MCF 10A (cell line): ENCODE measurements at regions not wholly inside any gene's neighbourhood (a gene's known extent, or its start where the extent isn't known, plus 50 kb on each side); places are given as distances from the start of the nearest gene placed in this dataset.
"Not testable (repeated sequence)": the region's sequence is repeated elsewhere in the genome, so short reads cannot be mapped to it uniquely, and the experiment has no call there.

ENCODE experiments used
- BruUV-seq: library from RNA; stranded (reverse); fragments of 400-500 nt; replicated peaks from 2 replicates; lab custom pipeline; 2021; lab: Mats Ljungman, UMichigan
- CTCF ChIA-PET: fragments of 300-600 bp; sonication (Branson Sonifier 250); formaldehyde crosslinking; extraction: SDS; loops from one replicate; lab custom pipeline; 2021; ENCODE audit warnings: antibody characterized with exemption, inconsistent platforms; lab: Yijun Ruan, JAX
- POLR2A ChIA-PET: fragments of 300-600, 350-650 bp; sonication (Branson Sonifier 250); formaldehyde crosslinking; extraction: SDS; loops from one replicate; lab custom pipeline; 2020; ENCODE audit warnings: antibody characterized with exemption, inconsistent platforms; lab: Yijun Ruan, JAX
- DNase-seq: peaks from one replicate; pipeline ENCODE4 v3.0.0-alpha.2; 2018; ENCODE audit not compliant: unreplicated experiment
- H3K27ac Mint-ChIP-seq: one replicate; pipeline ENCODE4 v1.8.0; 2022; ENCODE audit warnings: mild to moderate bottlenecking, low read depth, mixed read lengths; ENCODE audit not compliant: unreplicated experiment
- H3K27me3 Mint-ChIP-seq: one replicate; pipeline ENCODE4 v1.8.0; 2022; ENCODE audit warnings: mixed read lengths; ENCODE audit not compliant: insufficient read depth, unreplicated experiment
- H3K36me3 Mint-ChIP-seq: one replicate; pipeline ENCODE4 v1.8.0; 2022; ENCODE audit warnings: mild to moderate bottlenecking, moderate library complexity, mixed read lengths; ENCODE audit not compliant: insufficient read depth, unreplicated experiment
- H3K4me1 Mint-ChIP-seq: one replicate; pipeline ENCODE4 v1.8.0; 2022; ENCODE audit warnings: mixed read lengths; ENCODE audit not compliant: insufficient read depth, unreplicated experiment
- H3K4me3 Mint-ChIP-seq: one replicate; pipeline ENCODE4 v1.8.0; 2022; ENCODE audit warnings: mild to moderate bottlenecking, moderate library complexity, mixed read lengths; ENCODE audit not compliant: unreplicated experiment
- H3K9me3 Mint-ChIP-seq: one replicate; pipeline ENCODE4 v1.8.0; 2022; ENCODE audit warnings: mixed read lengths; ENCODE audit not compliant: unreplicated experiment
- intact Hi-C: fragments of 100-400 bp; cut with micrococcal nuclease; formaldehyde crosslinking; loops from 2 replicates; pipeline ENCODE4 v1.14.1; 2022
- TF ChIP-seq, protein P1 (sequence below): fragments of 200-600 bp; IDR thresholded peaks from one replicate; pipeline ENCODE4 v1.8.0; 2022; ENCODE audit warnings: antibody characterized with exemption, mild to moderate bottlenecking; ENCODE audit not compliant: unreplicated experiment

DNA sequence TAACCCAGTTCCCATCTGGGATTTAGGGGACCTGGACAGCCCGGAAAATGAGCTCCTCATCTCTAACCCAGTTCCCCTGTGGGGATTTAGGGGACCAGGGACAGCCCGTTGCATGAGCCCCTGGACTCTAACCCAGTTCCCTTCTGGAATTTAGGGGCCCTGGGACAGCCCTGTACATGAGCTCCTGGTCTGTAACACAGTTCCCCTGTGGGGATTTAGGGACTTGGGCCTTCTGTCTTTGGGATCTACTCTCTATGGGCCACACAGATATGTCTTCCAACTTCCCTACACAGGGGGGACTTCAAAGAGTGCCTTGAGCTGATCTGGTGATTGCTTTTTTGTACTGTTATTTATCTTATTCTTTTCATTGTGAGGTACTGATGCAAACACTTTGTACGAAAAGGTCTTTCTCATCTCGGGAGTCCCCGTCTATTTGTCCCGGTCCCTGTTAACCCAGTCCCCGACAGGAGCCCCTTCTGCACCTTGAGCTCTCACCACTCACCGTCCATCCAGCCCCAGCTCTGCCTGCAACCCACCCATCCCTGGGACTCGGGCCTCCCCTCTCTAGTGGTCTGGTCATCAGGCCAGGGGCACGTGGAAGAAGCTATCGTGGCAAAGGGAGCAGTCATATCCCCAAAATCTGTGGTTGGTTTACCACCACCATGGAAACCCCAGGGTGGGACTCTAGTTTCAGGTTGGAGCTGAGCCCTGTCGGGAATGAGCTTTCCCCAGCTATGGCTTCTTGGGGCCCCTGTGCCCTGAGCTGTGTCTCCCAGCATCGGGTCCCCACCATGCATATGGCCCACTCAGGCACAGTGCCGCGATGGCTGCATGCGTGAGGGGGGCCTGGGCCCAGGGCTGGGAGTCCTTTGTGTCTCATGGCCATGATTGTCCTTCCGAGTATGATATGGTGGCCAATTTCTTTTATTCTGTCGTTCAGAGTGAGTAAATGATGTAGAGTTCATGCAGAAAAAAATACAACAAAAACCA lies 270.4 kb upstream of the PLCXD1 start:
- H3K4me1 Mint-ChIP-seq, H3K9me3 Mint-ChIP-seq, H3K27me3 Mint-ChIP-seq, BruUV-seq, CTCF ChIA-PET, H3K36me3 Mint-ChIP-seq, POLR2A ChIA-PET, intact Hi-C loops, H3K4me3 Mint-ChIP-seq, H3K27ac Mint-ChIP-seq: not testable (repeated sequence)
- DNase-seq = peak; percentile 0

DNA sequence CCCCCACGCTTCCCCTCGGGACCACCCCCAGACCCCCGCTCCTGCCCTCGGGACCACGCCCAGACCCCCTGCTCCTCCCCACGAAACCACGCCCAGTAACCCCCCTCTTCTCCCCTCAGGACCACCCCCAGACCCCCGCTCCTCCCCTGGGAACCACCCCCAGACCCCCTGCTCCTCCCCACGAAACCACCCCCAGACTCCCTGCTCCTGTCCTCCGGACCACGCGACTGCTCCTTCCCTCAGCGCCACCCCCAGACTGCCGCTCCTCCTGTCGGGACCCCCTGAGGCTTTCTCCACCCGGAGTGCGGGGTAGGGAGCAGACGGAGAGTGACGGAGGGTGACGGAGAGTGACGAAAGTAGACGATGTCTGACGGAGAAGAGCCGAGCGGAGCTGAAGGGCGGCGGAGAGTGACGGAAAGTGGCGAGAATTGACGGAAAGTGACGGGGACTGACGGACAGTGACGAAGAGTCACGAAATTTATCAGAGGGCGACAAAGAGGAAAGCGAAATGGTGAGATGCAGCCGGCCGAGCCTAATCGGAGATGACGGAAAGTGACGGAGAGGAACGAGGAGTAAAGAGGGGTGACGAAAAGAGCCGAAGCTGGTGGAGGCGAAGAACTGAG lies 267.2 kb upstream of the PLCXD1 start:
- H3K4me3 Mint-ChIP-seq, POLR2A ChIA-PET, DNase-seq, H3K9me3 Mint-ChIP-seq, intact Hi-C loops, H3K36me3 Mint-ChIP-seq, H3K4me1 Mint-ChIP-seq, CTCF ChIA-PET, H3K27ac Mint-ChIP-seq, BruUV-seq, H3K27me3 Mint-ChIP-seq: not testable (repeated sequence)

DNA sequence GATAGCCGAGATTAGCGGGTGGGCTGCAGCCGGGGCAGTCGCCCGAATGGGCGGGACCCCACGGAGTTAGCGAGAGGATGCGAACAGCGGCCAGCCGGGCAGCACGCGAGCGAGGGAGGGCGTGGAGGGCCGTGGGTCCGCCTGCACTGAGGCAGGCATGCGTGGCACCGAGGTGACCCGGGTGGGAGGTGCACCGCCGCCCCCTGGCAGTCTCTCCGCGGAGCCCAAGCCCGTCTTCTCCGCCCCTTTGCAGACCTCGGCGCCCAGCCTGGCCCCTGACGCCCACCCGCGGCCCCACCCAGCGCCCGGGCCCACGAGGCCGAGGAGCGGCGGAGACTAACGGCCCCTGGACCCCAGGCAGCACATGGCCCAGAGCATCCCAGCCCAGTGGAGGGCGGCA lies 266.7 kb upstream of the PLCXD1 start:
- DNase-seq, POLR2A ChIA-PET, intact Hi-C loops, CTCF ChIA-PET, H3K27me3 Mint-ChIP-seq, H3K4me1 Mint-ChIP-seq, H3K27ac Mint-ChIP-seq, H3K9me3 Mint-ChIP-seq, H3K4me3 Mint-ChIP-seq, BruUV-seq, H3K36me3 Mint-ChIP-seq: not testable (repeated sequence)

DNA sequence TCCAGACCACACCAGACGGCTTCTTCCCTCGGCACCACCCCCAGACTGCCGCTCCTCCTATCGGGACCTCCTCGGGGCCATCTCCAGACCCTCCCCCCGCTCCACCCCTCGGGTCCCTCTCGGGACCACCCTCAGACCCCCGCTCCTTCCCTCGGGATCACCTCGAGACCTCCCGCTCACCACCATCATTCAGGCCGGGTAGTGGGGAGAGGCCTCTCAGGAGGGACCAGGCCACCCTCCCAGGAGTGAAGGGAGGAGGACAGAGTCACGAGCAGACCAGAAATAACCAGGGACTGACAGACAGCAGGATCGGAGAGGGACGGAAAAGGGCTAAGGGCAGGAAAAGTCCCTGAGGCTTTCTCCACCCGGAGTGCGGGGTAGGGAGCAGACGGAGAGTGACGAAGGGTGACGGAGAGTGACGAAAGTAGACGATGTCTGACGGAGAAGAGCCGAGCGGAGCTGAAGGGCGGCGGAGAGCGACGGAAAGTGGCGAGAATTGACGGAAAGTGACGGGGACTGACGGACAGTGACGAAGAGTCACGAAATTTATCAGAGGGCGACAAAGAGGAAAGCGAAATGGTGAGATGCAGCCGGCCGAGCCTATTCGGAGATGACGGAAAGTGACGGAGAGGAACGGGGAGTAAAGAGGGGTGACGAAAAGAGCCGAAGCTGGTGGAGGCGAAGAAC lies 262.3 kb upstream of the PLCXD1 start:
- BruUV-seq, CTCF ChIA-PET: not testable (repeated sequence)

DNA sequence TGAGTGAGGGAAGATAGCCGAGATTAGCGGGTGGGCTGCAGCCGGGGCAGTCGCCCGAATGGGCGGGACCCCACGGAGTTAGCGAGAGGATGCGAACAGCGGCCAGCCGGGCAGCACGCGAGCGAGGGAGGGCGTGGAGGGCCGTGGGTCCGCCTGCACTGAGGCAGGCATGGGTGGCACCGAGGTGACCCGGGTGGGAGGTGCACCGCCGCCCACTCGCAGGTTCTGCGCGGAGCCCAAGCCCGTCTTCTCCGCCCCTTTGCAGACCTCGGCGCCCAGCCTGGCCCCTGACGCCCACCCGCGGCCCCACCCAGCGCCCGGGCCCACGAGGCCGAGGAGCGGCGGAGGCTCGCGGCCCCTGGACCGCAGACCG lies 261.7 kb upstream of the PLCXD1 start:
- H3K4me3 Mint-ChIP-seq, H3K36me3 Mint-ChIP-seq, CTCF ChIA-PET, intact Hi-C loops, BruUV-seq, H3K27me3 Mint-ChIP-seq, H3K4me1 Mint-ChIP-seq, H3K27ac Mint-ChIP-seq, DNase-seq, POLR2A ChIA-PET, H3K9me3 Mint-ChIP-seq: not testable (repeated sequence)

More for the DNA sequence above, 262.3 kb upstream of the PLCXD1 start:
- DNase-seq, H3K27me3 Mint-ChIP-seq, intact Hi-C loops, H3K4me1 Mint-ChIP-seq, H3K36me3 Mint-ChIP-seq, POLR2A ChIA-PET, H3K27ac Mint-ChIP-seq, H3K4me3 Mint-ChIP-seq, H3K9me3 Mint-ChIP-seq: not testable (repeated sequence)

DNA sequence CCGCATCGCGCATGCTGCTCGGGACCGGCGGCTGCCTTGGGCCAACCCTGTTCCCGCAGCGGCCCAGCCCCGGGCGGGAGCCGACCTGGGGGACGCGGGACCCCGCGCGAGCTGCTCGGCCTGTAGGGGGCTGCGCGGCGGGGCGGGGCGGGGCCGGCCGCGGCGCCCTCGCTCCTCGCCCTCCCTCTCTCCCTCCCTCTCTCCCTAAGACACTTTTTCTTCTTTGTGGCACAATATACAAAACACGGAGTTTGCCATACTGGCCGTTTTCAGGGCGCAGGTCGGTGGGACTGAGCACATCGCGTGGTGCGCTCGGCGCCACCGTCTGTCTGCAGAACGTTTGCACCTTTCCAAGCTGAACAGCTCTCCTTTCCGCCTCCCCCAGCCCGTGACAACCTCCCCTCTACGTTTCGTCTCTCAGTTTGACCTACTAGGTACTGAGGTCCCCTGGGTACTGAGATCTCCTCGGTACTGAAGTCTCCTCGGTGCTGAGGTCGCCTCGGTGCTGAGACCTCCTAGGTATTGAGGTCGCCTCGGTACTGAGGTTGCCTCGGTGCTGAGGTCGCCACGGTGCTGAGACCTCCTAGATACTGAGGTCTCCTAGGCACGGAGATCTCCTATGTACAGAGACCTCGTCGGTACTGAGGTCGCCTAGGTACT lies 261.1 kb upstream of the PLCXD1 start:
- no peaks in the 10 kb centered on the region for H3K27me3 Mint-ChIP-seq
- CTCF ChIA-PET = no interaction called here
- H3K27ac Mint-ChIP-seq = no peak overlapping the region
- no peaks in the 10 kb centered on the region for H3K9me3 Mint-ChIP-seq
- H3K4me1 Mint-ChIP-seq = no peaks in the 10 kb centered on the region
- intact Hi-C loops = no loop called here
- no TSS peak for BruUV-seq
- peak overlapping the region; percentile 66 for H3K4me3 Mint-ChIP-seq
- TF ChIP-seq, protein P1, sequence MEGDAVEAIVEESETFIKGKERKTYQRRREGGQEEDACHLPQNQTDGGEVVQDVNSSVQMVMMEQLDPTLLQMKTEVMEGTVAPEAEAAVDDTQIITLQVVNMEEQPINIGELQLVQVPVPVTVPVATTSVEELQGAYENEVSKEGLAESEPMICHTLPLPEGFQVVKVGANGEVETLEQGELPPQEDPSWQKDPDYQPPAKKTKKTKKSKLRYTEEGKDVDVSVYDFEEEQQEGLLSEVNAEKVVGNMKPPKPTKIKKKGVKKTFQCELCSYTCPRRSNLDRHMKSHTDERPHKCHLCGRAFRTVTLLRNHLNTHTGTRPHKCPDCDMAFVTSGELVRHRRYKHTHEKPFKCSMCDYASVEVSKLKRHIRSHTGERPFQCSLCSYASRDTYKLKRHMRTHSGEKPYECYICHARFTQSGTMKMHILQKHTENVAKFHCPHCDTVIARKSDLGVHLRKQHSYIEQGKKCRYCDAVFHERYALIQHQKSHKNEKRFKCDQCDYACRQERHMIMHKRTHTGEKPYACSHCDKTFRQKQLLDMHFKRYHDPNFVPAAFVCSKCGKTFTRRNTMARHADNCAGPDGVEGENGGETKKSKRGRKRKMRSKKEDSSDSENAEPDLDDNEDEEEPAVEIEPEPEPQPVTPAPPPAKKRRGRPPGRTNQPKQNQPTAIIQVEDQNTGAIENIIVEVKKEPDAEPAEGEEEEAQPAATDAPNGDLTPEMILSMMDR = no peak
- POLR2A ChIA-PET = no interaction called here
- H3K36me3 Mint-ChIP-seq = no peaks in the 10 kb centered on the region
- no peak for DNase-seq

DNA sequence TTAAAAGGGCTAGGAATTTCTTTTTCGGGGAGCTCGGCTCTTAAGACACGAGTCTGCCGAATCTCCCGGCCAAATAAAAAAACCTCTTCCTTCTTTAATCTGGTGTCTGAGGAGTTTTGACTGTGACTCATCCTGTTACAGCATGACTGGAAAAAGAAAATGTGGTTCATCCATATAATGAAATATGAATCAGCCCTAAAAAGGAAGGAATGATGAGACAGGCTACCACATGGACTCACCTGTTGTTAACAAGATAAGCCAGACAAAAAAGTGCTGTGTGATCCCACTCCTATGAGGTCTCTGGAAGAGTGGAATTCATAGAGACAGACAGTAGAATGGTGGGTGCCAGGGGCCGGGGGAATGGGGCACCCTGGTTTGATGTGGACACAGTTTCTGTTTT lies 257.0 kb upstream of the PLCXD1 start:
- POLR2A ChIA-PET, CTCF ChIA-PET: not testable (repeated sequence)

More for the DNA sequence above, 257.0 kb upstream of the PLCXD1 start:
- H3K9me3 Mint-ChIP-seq, BruUV-seq, H3K27me3 Mint-ChIP-seq, intact Hi-C loops, DNase-seq, H3K27ac Mint-ChIP-seq, H3K4me1 Mint-ChIP-seq, H3K36me3 Mint-ChIP-seq, H3K4me3 Mint-ChIP-seq: not testable (repeated sequence)
